OCI-LY7 (cell line): ENCODE measurements at regions not wholly inside any gene's neighbourhood (a gene's known extent, or its start where the extent isn't known, plus 50 kb on each side); places are given as distances from the start of the nearest gene placed in this dataset.

ENCODE experiments used
- BruUV-seq: library from RNA; stranded (reverse); fragments of 400-500 nt; replicated peaks from 2 replicates; lab custom pipeline; 2021; lab: Mats Ljungman, UMichigan
- CTCF ChIA-PET: fragments of 300-600 bp; sonication (Branson Sonifier 250); formaldehyde crosslinking; loops from one replicate; lab custom pipeline; 2022; ENCODE audit warnings: antibody characterized with exemption; ENCODE audit not compliant: unreplicated experiment; lab: Charles Lee
- POLR2A ChIA-PET: fragments of 300-600 bp; sonication (Branson Sonifier 250); formaldehyde crosslinking; loops from one replicate; lab custom pipeline; 2022; ENCODE audit warnings: antibody characterized with exemption; lab: Charles Lee
- DNase-seq: peaks from one replicate; pipeline ENCODE4 v3.0.0-alpha.2; 2015; ENCODE audit warnings: low spot score
- H2AFZ ChIP-seq: fragments of 200-600 bp; sonication (generic), shearing (Covaris generic); 2 replicates; pipeline ENCODE4 v1.6.1; 2014; ENCODE audit warnings: mild to moderate bottlenecking, antibody characterized with exemption, low read length, moderate library complexity
- H3K27ac ChIP-seq: fragments of 200-600 bp; sonication (generic); 2 replicates; pipeline ENCODE4 v1.5.1; 2014; ENCODE audit warnings: mixed run types, low read depth, mild to moderate bottlenecking, moderate library complexity, low read length, inconsistent platforms; ENCODE audit not compliant: poor library complexity, severe bottlenecking
- H3K36me3 ChIP-seq: fragments of 200-600 bp; sonication (generic); 2 replicates; pipeline ENCODE4 v1.6.1; 2014; ENCODE audit warnings: mild to moderate bottlenecking, antibody characterized with exemption, low read length, moderate library complexity, mixed read lengths; ENCODE audit not compliant: insufficient read depth
- H3K4me1 ChIP-seq: fragments of 200-600 bp; sonication (generic); 2 replicates; pipeline ENCODE4 v1.5.1; 2014; ENCODE audit warnings: mild to moderate bottlenecking, low read length; ENCODE audit not compliant: insufficient read depth, poor library complexity, severe bottlenecking
- H3K4me2 ChIP-seq: fragments of 200-600 bp; sonication (generic); 2 replicates; pipeline ENCODE4 v1.6.1; 2014; ENCODE audit warnings: mild to moderate bottlenecking, low read length
- H3K4me3 ChIP-seq: fragments of 200-600 bp; sonication (generic); 2 replicates; pipeline ENCODE4 v1.5.1; 2014; ENCODE audit warnings: mild to moderate bottlenecking, low read depth, low read length; ENCODE audit not compliant: poor library complexity, severe bottlenecking
- H3K79me2 ChIP-seq: fragments of 200-600 bp; sonication (generic); 2 replicates; pipeline ENCODE4 v1.6.1; 2016; ENCODE audit warnings: low read depth, mild to moderate bottlenecking, low read length, moderate library complexity, mixed read lengths; ENCODE audit not compliant: insufficient read depth
- H3K9me2 ChIP-seq: fragments of 200-600 bp; sonication (generic); 2 replicates; pipeline ENCODE4 v1.6.1; 2016; ENCODE audit warnings: mild to moderate bottlenecking, low read length, mixed read lengths; ENCODE audit not compliant: insufficient read depth
- H3K9me3 ChIP-seq: fragments of 200-600 bp; sonication (generic); 2 replicates; pipeline ENCODE4 v1.6.1; 2014; ENCODE audit warnings: mild to moderate bottlenecking, mixed run types, low read length, mixed read lengths
- H4K20me1 ChIP-seq: fragments of 200-600 bp; sonication (generic); 2 replicates; pipeline ENCODE4 v1.6.1; 2014; ENCODE audit warnings: mild to moderate bottlenecking, antibody characterized with exemption, low read length, moderate library complexity, mixed read lengths; ENCODE audit not compliant: insufficient read depth
- EZH2phosphoT487 ChIP-seq: fragments of 200-600 bp; sonication (generic); IDR thresholded peaks from 2 replicates; pipeline ENCODE4 v1.6.1; 2018; ENCODE audit warnings: low read depth, borderline replicate concordance, mild to moderate bottlenecking, mixed run types, antibody characterized with exemption, low read length, moderate library complexity, mixed read lengths
- intact Hi-C: fragments of 100-400 bp; cut with micrococcal nuclease; formaldehyde crosslinking; loops from one replicate; pipeline ENCODE4 v1.10.0; 2022; ENCODE audit not compliant: unreplicated experiment
- TF ChIP-seq, protein P1 (sequence below): fragments of 200-600 bp; sonication (generic); conservative IDR thresholded peaks from 2 replicates; pipeline ENCODE4 v1.5.1; 2014; ENCODE audit warnings: mild to moderate bottlenecking, antibody characterized with exemption, low read length, moderate library complexity, mixed read lengths

DNA sequence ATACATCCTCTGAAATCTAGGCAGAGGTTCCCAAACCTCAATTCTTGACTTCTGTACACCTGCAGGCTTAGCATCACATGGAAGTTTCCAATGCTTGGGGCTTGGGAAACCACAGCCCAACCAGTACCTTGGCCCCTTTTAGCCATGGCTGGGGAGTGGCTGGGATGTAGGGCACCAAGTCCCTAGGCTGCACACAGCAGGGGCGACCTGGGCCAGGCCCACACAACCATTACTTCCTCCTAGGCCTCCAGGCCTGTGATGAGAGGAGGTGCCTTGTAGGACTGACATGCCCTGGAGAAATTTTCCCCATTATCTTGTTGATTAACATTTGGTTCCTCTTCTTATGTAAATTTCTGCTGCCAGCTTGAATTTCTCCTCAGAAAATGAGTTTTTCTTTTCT lies 1387.4 kb downstream of the FSCB start:
- CTCF ChIA-PET: no interaction called here
- no peak for TF ChIP-seq EZH2phosphoT487
- TF ChIP-seq, protein P1, sequence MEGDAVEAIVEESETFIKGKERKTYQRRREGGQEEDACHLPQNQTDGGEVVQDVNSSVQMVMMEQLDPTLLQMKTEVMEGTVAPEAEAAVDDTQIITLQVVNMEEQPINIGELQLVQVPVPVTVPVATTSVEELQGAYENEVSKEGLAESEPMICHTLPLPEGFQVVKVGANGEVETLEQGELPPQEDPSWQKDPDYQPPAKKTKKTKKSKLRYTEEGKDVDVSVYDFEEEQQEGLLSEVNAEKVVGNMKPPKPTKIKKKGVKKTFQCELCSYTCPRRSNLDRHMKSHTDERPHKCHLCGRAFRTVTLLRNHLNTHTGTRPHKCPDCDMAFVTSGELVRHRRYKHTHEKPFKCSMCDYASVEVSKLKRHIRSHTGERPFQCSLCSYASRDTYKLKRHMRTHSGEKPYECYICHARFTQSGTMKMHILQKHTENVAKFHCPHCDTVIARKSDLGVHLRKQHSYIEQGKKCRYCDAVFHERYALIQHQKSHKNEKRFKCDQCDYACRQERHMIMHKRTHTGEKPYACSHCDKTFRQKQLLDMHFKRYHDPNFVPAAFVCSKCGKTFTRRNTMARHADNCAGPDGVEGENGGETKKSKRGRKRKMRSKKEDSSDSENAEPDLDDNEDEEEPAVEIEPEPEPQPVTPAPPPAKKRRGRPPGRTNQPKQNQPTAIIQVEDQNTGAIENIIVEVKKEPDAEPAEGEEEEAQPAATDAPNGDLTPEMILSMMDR: no peak
- H3K4me3 ChIP-seq: no peak overlapping the region
- no peak overlapping the region for H3K27ac ChIP-seq
- H3K4me1 ChIP-seq: no peaks in the 10 kb centered on the region
- H4K20me1 ChIP-seq: no peaks in the 10 kb centered on the region
- H3K9me3 ChIP-seq: 0 out of 2 replicates have a peak, but pooled peaks cover 4% of the 10 kb centered on the region
- H3K4me2 ChIP-seq: no peak overlapping the region
- H3K36me3 ChIP-seq: no peaks in the 10 kb centered on the region
- DNase-seq: no peak
- H2AFZ ChIP-seq: no peak overlapping the region
- no peaks in the 10 kb centered on the region for H3K79me2 ChIP-seq
- H3K9me2 ChIP-seq: no peaks in the 10 kb centered on the region
- POLR2A ChIA-PET: no interaction called here
- intact Hi-C loops: no loop called here
- BruUV-seq: no TSS peak

DNA sequence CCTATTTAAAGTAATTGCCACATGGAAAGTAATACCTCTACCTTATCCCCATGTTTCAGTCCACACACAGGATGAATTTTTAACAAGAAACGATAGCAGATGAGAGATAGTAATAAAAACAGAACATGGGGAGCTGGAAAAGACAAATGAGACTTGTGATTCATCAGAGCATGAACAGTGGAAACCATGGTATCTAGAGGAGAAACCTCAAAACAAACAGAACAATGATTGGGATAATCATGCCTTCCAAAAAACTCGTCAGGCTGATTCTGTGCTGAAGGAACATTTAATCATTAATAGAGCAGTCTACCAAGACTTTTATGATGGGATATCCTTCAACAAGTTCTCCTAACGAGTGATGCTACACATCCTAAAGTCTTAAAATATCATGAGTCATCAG lies 1390.7 kb downstream of the FSCB start:
- intact Hi-C loops: no loop called here
- no peak overlapping the region for H3K27ac ChIP-seq
- no peak overlapping the region for H3K4me2 ChIP-seq
- H2AFZ ChIP-seq: no peak overlapping the region
- no peak for DNase-seq
- H3K79me2 ChIP-seq: no peaks in the 10 kb centered on the region
- no peak overlapping the region for H3K4me3 ChIP-seq
- TF ChIP-seq, protein P1: no peak
- TF ChIP-seq EZH2phosphoT487: no peak
- POLR2A ChIA-PET: no interaction called here
- CTCF ChIA-PET: no interaction called here
- 0 out of 2 replicates have a peak, but pooled peaks cover 4% of the 10 kb centered on the region for H3K9me3 ChIP-seq
- no peaks in the 10 kb centered on the region for H3K9me2 ChIP-seq
- no peaks in the 10 kb centered on the region for H3K4me1 ChIP-seq
- no peaks in the 10 kb centered on the region for H4K20me1 ChIP-seq
- no TSS peak for BruUV-seq
- H3K36me3 ChIP-seq: no peaks in the 10 kb centered on the region

DNA sequence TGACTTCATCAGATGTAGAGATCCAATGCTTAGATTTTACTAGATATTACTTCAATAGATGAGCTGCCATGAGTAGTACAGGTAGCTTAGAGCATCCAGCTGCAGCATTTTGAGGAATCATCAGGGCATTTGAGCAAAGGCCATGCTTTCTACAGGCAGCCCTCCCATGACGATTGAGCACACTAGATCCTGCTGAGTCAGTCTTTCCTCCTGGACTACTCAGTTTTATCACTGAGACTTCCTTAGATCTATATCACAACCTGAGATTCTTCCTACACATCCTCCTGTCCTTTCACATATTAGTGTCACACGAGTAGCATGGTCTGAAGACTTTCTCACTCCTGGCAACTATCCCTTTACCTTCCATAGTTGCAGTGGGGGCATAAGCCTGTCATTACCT lies 1401.8 kb downstream of the FSCB start:
- POLR2A ChIA-PET: interaction anchor here (1.2 kb wide), 1 partner anchor 34 kb away, joined by 3 read pairs; no protein-coding TSS in a partner anchor
- no peaks in the 10 kb centered on the region for H3K9me3 ChIP-seq
- no TSS peak for BruUV-seq
- no peaks in the 10 kb centered on the region for H3K36me3 ChIP-seq
- H3K79me2 ChIP-seq: no peaks in the 10 kb centered on the region
- no peak overlapping the region for H3K4me2 ChIP-seq
- CTCF ChIA-PET: no interaction called here
- H3K4me3 ChIP-seq: no peak overlapping the region
- no peak overlapping the region for H2AFZ ChIP-seq
- intact Hi-C loops: no loop called here
- no peak overlapping the region for H3K27ac ChIP-seq
- no peaks in the 10 kb centered on the region for H4K20me1 ChIP-seq
- DNase-seq: no peak
- H3K4me1 ChIP-seq: no peaks in the 10 kb centered on the region
- H3K9me2 ChIP-seq: no peaks in the 10 kb centered on the region
- TF ChIP-seq EZH2phosphoT487: no peak
- TF ChIP-seq, protein P1: no peak
